Glomerular visceral epithelial cell (primary cell): ENCODE measurements at regions not wholly inside any gene's neighbourhood (a gene's known extent, or its start where the extent isn't known, plus 50 kb on each side); places are given as distances from the start of the nearest gene placed in this dataset.
"Not testable (repeated sequence)": the region's sequence is repeated elsewhere in the genome, so short reads cannot be mapped to it uniquely, and the experiment has no call there.

Experiments used
- DNase-seq: peaks from one replicate; pipeline ENCODE4 v3.0.0-alpha.2; 2016; ENCODE audit errors: extremely low spot score

DNA sequence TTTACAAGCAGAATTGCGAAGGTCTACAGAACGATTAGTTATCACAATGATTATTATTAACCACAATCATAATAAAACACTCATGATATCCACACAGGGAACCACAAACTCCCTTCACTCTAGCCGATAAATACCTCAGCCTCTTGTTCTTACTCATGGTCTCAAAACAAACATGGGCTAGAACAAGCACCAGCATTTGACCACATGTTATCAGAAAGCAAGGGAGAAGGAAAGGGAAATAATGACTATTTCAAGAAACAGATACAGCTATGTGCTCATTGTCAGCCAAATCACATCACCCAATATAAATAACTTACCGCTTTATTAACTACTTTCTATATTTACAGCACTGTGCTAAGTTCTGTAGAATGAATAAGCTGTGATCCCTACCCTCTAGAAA lies 663.2 kb upstream of the HTR2C start:
- no peak for DNase-seq

DNA sequence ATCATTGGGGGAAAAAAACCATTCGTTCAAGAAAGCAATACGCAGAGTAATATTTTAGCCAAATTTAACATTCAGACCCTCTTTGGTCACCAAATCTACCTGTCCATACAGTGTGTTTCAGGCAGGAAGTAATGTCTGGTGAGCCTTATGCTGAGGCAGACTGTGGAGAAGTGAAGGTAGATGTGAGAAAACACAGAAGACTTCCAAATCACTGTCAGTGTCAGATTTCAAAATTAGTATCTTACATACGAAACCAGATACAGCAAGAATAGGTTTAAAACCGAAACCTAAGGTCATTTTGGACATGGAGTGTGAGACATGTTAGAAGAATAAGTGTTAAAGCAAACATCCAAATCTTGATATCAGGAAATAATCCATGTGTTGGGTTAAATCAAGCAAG lies 664.5 kb upstream of the HTR2C start:
- DNase-seq, result no peak

DNA sequence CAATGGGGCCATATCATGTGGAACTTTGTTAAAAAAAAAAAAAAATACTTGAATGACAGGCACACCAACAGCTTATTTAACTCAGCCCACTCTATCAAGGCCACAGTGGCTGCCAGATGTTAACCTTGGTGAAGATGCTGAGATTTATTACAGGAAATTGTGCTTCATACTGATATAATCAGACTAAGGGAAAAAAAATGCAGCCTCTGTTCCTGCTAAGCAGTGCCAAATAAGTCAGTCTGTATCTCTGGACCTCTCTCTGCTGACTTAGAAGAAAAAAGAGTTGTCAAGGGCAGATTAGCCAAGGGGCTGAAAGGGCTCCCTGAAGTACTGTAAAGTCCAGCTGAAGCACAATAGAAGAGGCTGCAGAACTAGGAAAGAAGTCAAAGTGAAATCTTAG lies 677.7 kb upstream of the HTR2C start:
- DNase-seq, result no peak

DNA sequence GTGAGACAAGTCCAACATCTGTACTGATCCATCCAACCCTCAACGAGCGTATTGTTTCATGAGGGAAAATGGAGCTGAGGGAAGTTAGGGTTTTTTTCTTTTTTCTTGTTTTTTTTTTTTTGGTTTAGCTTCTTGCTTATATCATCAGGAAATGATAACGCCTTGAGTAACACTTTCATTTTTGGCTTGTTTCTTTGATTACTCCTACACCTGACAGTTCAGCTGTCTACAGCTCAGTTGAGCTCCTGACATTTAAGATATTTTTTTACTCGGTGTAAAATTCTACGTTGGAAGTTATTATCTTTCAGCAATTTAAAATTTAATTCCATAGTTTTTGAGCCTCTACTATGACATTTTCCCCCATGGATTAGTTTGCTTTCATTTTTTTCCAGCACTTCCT lies 691.0 kb upstream of the HTR2C start:
- DNase-seq, result no peak

DNA sequence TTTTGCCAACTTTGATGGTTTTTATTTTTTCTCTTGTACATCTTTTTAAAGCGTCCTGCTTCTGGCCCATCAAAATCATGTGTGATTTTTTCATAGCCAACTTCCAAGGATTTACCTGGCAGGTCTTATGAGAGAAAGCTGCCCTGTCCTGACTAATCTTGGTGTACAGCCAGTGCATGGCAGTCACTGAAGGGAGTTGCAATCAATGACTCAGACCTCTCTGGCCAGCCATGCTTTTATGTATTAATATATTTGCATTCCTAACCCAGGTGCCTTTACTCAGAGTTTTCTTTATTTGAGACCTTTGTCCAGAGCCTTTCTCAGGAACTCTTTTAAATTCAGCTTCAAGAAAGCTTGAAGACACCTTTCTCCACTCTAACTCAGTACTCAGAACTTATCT lies 691.5 kb upstream of the HTR2C start:
- no peak for DNase-seq

DNA sequence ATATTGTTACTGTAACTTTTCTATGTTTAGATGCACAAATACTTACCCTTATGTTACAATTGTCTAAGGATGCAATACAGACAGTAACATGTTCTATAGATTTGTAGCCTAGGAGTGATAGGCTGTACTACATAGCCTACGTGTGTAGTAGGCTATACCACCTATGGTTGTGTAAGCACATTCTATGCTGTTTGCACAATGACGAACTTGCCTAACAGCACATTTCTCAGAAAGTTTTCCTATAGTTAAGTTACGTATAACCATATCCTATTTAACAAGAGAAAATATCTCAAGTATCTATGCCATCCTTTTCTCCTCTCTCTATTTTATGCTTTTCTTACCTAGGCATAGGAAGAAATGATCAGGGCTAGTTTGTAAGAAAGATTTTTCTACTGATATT lies 710.8 kb upstream of the HTR2C start:
- DNase-seq, result no peak

DNA sequence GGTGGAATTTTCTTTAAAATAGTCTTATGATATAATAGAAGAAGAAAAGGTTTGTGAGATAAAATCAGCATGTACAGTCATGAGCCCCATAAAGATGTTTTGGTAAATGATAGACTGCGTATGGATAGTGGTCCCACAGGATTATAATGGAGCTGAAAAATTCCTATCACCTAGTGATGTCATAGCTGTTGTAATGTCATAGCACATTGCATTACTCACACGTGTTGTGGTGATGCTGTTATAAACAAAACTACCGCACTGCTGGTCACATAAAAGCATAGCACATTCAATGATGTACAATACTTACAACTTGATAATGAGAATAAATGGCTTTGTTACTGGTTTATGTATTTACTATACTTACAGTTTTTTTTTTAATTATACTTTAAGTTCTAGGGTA lies 715.2 kb upstream of the HTR2C start:
- no peak for DNase-seq

DNA sequence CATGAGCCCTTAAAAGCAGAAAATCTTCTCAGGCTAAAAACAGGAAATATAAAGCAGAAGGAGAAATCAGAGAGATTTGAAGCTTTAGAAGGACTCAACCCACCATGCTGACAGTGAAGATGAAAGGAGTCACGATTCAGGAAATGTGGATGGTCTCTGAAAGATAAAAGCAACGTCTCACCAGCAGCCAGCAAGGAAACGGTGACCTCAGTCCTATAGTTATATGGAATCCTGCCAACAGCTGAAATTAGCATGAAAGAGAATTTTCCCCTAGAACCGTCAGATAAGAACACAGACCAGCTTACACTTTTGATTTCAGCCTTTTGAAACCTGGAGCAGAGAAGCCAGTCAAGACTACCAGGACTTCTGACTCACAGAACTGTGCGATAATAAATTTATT lies 715.7 kb upstream of the HTR2C start:
- DNase-seq, result no peak

DNA sequence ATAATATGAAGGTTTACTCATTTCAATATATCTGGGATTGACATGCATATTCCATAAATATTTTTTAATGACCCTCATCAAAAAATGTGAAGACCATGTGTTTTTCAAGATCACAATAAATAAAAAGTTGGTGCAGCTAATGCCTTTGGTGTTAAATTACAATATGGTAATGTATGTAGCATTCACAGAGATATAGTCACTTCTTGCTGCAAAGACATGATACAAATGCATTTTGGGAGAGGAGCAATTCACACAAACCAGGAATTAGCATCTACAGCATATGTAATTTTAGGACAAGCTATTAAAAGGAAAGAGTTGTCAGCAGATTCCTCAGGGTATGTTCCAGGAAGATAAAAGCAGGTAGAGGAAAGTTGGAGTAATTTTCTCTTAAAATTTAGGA lies 734.5 kb upstream of the HTR2C start:
- no peak for DNase-seq

DNA sequence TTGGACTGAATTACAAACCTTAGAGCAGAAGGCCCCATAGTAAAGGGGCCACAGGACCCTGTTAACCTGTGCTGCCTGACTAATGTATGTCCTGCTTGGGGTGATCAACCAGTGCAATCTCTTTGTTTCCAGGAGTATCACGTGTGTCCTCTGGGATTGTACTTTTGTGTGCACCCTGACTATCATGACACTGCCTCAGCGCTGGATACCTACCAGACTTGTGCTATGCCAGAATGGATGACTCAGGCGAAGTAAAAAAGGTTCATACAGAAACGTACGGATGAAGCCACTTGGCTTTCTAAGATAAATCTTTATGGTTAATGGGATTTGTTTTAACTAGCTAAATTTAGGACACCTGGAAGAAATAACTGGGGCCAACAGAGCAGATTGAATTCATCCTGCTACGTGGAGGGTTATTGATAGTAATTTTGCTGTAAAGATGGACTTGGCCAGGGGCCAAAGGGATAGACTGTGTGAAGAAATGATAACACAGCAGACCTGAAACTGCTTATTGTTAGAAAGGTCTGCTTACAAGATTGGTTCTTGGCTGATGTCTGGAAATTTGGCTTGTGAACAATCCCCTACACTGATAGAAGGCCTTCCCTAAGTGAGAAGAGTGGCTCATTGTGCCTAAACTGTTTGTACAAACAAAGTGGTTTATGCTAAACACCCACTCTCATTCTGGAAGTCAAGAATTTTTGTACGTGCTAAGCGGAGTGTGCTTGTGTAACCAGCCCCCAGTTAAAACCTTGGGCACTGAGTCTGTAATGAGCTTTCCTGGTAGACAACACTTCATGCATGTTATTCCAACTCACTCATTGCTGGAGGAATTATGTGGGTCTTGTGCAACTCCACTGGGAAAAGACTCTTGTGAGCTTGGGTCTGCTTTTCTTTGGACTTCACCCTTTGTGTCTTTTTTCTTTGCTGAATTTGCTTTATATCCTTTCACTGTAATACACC lies 750.5 kb upstream of the HTR2C start:
- no peak for DNase-seq

DNA sequence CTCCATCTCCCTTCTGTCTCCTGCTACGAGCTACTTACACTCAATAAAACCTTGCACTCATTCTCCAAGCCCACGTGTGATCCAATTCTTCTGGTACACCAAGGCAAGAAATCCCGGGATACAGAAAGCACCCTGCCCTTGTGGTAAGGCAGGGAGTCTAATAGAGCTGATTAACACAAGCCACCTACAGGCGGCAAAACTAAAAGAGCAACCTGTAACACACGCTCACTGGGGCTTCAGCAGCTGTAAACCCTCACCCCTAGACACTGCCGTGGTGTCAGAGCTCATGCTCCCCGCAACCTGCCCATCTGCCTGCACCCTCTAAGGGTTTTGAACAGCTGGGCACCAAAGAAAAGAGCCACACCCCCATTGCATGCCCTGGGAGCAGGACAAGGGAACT lies 755.4 kb upstream of the HTR2C start:
- DNase-seq, result no peak

DNA sequence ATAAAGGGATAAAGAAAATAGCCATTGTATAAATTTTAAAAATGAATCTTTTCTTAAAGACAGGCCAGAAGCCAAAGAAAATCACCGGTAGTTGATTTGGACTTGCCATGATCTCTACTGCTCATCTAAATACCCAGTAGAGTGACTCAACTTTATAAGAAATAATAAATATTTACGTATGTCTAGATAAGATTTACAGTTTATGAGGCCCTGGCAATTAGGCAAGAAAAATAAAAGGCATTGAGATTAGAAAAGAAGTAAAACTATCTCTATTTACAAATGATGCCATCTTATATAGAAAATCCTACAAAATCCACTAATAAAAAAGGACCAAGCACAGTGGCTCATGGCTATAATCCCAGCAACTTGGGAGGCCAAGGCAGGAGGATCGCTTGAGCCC lies 765.5 kb upstream of the HTR2C start:
- DNase-seq, result no peak

DNA sequence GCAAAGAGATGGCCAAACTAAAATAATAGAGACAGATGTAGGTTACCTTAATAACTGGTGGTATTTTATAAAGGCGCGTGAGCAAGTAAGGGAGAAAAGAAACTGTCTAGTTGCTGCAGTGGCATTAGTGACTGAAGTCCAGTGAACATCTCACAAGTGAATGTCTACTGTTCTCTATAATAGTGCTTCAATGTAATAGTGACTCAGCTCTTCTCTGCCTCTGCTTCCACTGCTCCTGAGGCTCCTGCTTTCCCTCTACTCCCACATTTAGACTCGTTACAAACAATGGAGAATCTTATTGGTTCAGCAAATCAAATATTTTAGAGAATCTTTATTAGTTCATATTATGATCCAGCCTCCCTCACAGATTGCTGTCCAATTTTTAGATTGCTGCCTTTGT lies 779.1 kb upstream of the HTR2C start:
- DNase-seq, result no peak

DNA sequence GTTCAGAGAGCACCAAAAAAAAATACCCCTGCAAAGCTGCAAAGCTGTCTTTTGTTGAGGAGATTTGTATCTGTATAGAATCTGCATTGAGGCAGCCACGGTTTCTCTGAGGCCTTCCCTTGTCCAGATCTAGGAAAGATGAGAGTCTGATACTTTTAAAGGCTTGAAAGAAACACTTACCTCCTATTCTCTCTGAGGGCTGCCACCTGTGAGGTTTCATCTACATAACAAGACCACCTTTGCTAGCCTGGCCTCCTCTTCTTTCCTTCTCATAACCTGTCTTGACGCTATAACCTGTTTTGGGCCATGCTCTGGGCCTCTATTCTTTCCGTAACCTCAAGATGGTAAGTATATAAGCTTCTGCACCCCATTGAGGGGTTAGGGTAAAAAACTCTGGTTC lies 779.6 kb upstream of the HTR2C start:
- no peak for DNase-seq

DNA sequence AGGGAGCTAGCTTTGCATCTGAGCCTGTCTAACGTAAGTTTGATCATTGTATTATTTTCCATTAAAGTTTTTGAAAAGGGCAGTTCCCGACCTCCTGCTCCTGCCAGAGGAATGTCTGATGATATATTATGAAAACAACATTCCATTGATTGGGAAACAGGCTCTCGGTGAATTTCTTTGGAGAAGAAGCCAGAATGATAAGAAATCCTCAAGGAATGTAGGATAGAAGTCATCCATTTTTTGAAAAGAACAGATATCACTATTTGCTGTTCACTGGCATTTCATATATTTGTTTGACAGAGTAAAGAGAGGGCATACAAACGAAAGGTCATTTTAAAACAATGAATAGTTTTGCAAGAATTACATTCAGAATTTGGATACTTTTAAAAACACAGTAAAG lies 781.0 kb upstream of the HTR2C start:
- no peak for DNase-seq

DNA sequence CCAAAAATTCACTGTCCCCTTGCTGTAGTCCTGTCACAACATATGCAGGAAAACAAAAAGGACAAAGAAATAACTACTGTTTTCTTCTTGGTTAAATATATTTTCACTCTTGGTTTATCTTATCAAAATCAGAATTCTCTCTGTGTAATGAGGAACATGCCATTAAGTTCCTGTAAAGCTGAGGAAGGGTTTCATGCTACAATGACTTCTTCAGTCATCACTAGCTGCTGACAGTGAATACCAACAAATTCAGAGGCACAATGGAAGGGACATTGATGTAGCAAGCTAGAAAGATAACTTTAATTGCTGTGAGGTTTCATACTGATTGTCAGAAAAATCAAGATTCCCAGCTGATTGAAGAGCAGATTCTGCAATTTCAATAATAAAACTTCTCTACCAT lies 782.9 kb upstream of the HTR2C start:
- no peak for DNase-seq

DNA sequence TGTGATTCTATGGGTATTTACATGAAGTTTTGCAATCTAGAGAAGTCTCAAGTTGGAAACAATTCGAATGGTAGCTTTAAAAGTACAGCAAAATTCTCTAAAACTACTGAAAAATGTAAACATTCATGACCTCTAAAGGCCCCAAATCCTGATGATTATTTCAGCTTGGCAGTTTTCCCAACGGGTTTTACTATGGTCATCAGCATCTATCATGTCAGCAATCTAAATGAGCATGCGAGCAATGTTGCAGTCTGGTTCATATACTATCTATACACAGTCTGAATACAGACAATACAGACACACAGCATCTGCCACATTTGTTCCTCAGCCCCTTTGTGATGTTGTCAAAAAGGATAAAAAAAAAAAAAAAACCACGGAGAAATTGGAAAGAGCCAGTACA lies 790.3 kb upstream of the HTR2C start:
- DNase-seq, result no peak

DNA sequence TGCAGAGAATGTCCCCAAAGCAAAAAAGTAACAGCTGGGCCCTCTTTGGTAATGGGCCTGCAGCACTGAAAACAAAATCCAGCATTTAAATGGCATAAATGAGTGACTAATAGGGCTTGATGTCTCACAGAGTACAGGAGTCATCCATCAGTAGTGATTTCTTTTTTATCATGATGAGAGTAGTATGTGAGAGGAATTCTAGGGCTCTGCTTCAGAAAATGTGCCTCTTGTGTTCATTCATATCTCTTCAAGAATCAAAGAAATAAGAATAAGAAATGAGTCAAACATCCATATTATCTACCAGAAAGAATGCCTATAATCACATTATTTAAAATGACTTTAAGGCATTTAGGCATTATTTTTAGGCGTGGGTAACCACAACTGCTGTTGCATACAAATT lies 792.9 kb upstream of the HTR2C start:
- DNase-seq, result no peak

DNA sequence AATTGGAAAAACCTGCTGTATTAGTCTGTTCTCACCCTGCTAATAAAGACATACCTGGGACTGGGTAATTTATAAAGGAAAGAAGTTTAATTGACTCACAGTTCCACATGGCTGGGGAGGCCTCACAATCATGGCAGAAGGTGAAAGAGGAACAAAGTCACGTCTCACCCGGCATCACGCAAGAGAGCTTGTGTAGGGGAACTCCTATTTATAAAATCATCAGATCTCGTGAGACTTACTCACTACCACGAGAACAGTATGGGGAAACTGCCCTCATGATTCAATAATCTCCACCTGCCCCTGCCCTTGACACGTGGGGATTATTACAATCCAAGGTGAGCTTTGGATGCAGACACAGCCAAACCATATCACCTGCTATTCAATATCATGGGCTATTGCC lies 799.1 kb upstream of the HTR2C start:
- DNase-seq, result not testable (repeated sequence)

DNA sequence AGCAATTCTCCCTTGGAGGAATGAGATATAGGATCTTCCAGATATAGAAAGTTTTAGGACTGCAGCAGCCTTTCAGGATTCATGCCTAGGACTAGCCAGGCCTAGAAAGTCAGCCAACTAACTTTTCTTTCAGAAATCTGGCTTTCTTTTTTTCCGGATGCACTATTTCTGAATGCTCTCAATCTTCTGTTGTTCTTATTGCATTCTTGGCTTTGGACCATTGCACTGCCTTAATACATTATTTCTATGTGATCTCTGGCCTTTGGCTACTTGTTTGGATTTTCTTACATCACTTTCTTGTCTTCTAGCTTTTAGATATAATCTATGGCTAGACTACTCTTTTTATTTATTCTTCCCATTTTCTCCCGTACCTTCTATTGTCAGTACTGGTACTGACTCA lies 813.1 kb upstream of the HTR2C start:
- DNase-seq, result no peak

DNA sequence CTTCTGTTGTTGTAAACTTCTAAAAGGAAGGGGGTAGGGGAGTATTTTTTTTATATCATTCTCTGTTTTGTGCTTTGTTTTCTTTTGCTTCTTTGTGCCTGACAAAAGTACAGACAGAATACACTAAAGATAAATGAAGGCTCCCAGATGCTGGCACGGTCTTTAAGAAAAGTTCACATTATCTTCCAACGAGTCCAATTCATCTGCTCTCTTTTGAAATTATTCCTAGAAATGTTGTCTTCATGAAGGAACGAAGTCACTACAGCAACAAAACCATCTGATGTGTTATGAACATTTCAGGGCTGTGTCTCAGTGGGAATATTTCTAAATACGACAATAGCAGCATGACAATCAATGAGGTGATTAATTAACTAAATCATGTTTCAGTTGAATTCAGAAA lies 813.8 kb upstream of the HTR2C start:
- no peak for DNase-seq

DNA sequence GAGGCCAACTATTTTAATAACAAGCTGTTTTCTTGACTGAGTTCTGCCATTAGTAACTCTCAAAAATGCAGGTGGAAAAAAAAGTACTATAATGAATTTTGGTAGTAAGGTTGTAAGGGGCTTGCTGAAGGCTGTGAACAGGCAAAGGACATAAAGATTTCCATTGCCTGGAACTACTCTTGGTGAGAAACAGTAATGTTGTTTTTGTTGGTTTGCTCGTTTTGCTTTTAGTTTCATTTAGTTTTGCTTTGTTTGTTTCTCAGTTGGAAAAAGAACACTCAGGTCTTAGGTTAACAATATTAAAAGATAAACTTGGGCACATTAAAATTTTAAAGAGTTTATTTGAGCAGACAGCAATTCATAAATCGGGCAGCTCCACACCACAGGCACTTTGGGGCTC lies 824.5 kb upstream of the HTR2C start:
- no peak for DNase-seq

DNA sequence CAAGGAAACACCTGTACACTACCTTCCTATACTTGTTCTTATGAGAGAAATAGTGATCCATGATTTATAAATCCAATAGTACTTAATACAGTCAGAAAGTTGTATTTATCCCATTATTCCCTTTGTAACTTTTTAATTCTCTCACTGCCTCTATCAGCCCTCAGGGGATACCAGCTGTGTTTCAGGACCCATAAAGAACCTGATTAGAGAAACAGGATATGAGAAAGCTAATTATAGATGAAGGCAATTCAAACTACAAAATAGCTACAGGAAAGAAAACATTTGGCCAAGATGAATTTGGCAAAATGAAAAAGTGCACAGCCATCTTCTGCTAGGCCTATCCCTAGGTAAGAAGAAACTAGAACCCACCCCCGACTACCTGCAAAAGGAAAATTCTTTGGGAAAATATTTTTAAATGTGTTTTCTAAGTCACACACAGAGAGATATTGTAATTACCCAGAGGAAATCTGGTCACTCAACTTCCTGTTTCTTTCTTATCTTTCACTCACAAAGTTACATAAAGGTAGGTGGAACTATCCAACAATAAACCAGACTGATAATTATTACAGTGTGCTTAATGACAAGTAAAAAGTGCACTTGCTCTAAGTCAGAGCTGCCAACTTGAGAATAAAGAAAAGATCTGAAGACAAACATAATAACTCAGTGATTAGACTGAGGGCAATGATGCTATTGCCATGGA lies 836.5 kb upstream of the HTR2C start:
- DNase-seq, result no peak
